HCT116 (cell line): ENCODE measurements at regions not wholly inside any gene's neighbourhood (a gene's known extent, or its start where the extent isn't known, plus 50 kb on each side); places are given as distances from the start of the nearest gene placed in this dataset.

Experiments
- ATAC-seq: fragments of 200-7000 bp; cut with Tn5 transposase; 2 replicates; pipeline ENCODE4 v1.9.1; 2020; ENCODE audit warnings: mild to moderate bottlenecking, moderate library complexity
- BruUV-seq: library from RNA; stranded (reverse); fragments of 400-500 nt; replicated peaks from 2 replicates; lab custom pipeline; 2021; lab: Mats Ljungman, UMichigan
- CTCF ChIA-PET: fragments of 300-600 bp; sonication (Branson Sonifier 250); formaldehyde crosslinking; loops from one replicate; lab custom pipeline; 2021; ENCODE audit warnings: antibody characterized with exemption; lab: Charles Lee
- POLR2A ChIA-PET: fragments of 300-600, 350-600 bp; sonication (Branson Sonifier 250); formaldehyde crosslinking; loops from one replicate; lab custom pipeline; 2021; ENCODE audit warnings: antibody characterized with exemption; lab: Charles Lee
- RAD21 ChIA-PET, 2 experiments: fragments of 300-600 bp; sonication (Branson Sonifier 250); formaldehyde crosslinking; loops; one replicate each; lab custom pipeline; 2023; ENCODE audit warnings: low total read pairs in 2 of 2; ENCODE audit not compliant: uncharacterized antibody in 2 of 2, unreplicated experiment in 2 of 2, low non-redundant PET in 1 of 2; lab: Charles Lee
- DNase-seq: peaks from one replicate; pipeline ENCODE4 v3.0.0-alpha.2; 2010; ENCODE audit warnings: low read depth, low spot score
- H2AFZ ChIP-seq: fragments of 200-600 bp; shearing (Covaris generic), sonication (generic); 2 replicates; pipeline ENCODE4 v1.6.1; 2017; ENCODE audit warnings: low read depth, mixed run types, mixed read lengths, antibody characterized with exemption, low read length; ENCODE audit not compliant: poor library complexity, severe bottlenecking
- H3K27ac ChIP-seq: 2 replicates; pipeline ENCODE4 v1.5.1; 2012; ENCODE audit warnings: low read depth, low read length
- H3K27me3 ChIP-seq: fragments of 200-600 bp; sonication (generic); 2 replicates; pipeline ENCODE4 v1.6.1; 2016; ENCODE audit warnings: mixed run types, low read length, mixed read lengths; ENCODE audit not compliant: insufficient read depth
- H3K36me3 ChIP-seq, 2 experiments: fragments of 200-500 bp in 1 of 2; fragments of 200-600 bp in 1 of 2; sonication (Bioruptor generic) in 1 of 2; sonication (generic) in 1 of 2; 2 replicates each; pipeline versions ENCODE4 v1.5.1 to v1.6.1; 2014 to 2016; ENCODE audit warnings: low read length in 2 of 2, inconsistent platforms in 1 of 2, mixed read lengths in 1 of 2, mixed run types in 1 of 2; ENCODE audit not compliant: insufficient read depth in 2 of 2, control insufficient read depth in 1 of 2
- H3K4me1 ChIP-seq, 2 experiments: fragments of 200-600 bp in 1 of 2; sonication (generic) in 1 of 2; 2 replicates each; pipeline versions ENCODE4 v1.5.1 to v1.6.1; 2012 to 2017; ENCODE audit warnings: low read length in 2 of 2, inconsistent platforms in 1 of 2, mild to moderate bottlenecking in 1 of 2, mixed read lengths in 1 of 2, mixed run types in 1 of 2, moderate library complexity in 1 of 2; ENCODE audit not compliant: insufficient read depth in 2 of 2, control insufficient read depth in 1 of 2
- H3K4me2 ChIP-seq: fragments of 200-600 bp; sonication (generic); 2 replicates; pipeline ENCODE4 v1.6.1; 2017; ENCODE audit warnings: mixed run types, low read length, mixed read lengths
- H3K4me3 ChIP-seq, 2 experiments: fragments of 200-600 bp in 1 of 2; sonication (generic) in 1 of 2; replicated peaks in 1 of 2; 2 replicates each; pipeline ENCODE4 v1.5.1; 2011 to 2016; ENCODE audit warnings: low read length in 2 of 2, control low read depth in 1 of 2, low read depth in 1 of 2, mild to moderate bottlenecking in 1 of 2, mixed read lengths in 1 of 2, mixed run types in 1 of 2
- H3K79me2 ChIP-seq: fragments of 200-600 bp; sonication (generic); 2 replicates; pipeline ENCODE4 v1.6.1; 2017; ENCODE audit warnings: mild to moderate bottlenecking, mixed run types, low read length, moderate library complexity, mixed read lengths; ENCODE audit not compliant: insufficient read depth
- H3K9ac ChIP-seq: fragments of 200-600 bp; sonication (generic); 2 replicates; pipeline ENCODE4 v1.6.1; 2016; ENCODE audit warnings: low read length, mixed read lengths
- H3K9me2 ChIP-seq: fragments of 200-600 bp; sonication (generic), shearing (Covaris generic); 2 replicates; pipeline ENCODE4 v1.6.1; 2017; ENCODE audit warnings: mixed run types, mild to moderate bottlenecking, moderate library complexity; ENCODE audit not compliant: insufficient read depth
- H3K9me3 ChIP-seq, 2 experiments: fragments of 200-500 bp in 1 of 2; fragments of 200-600 bp in 1 of 2; sonication (Bioruptor generic) in 1 of 2; sonication (generic) in 1 of 2; 2 replicates each; pipeline ENCODE4 v1.6.1; 2014 to 2017; ENCODE audit warnings: low read length in 2 of 2, mixed read lengths in 2 of 2, inconsistent platforms in 1 of 2, low read depth in 1 of 2, mild to moderate bottlenecking in 1 of 2, mixed run types in 1 of 2, moderate library complexity in 1 of 2; ENCODE audit not compliant: control insufficient read depth in 1 of 2, insufficient read depth in 1 of 2
- H4K20me1 ChIP-seq: fragments of 200-600 bp; sonication (generic), shearing (Covaris generic); 2 replicates; pipeline ENCODE4 v1.6.1; 2017; ENCODE audit warnings: mixed run types, mild to moderate bottlenecking, moderate library complexity; ENCODE audit not compliant: insufficient read depth
- EZH2phosphoT487 ChIP-seq: fragments of 200-600 bp; IDR thresholded peaks from 2 replicates; pipeline ENCODE4 v1.6.1; 2018; ENCODE audit warnings: antibody characterized with exemption, borderline replicate concordance
- FOSL1 ChIP-seq: IDR thresholded peaks from 2 replicates; pipeline ENCODE4 v1.6.1; 2012; ENCODE audit warnings: low read depth
- MAX ChIP-seq: IDR thresholded peaks from 2 replicates; pipeline ENCODE4 v1.6.1; 2012
- SP1 ChIP-seq: IDR thresholded peaks from 2 replicates; pipeline ENCODE4 v1.6.1; 2012; ENCODE audit warnings: low read depth
- TCF7L2 ChIP-seq: IDR thresholded peaks from 2 replicates; pipeline ENCODE4 v1.7.0; 2011; ENCODE audit warnings: borderline replicate concordance, inconsistent platforms; ENCODE audit not compliant: insufficient read depth, insufficient read length; ENCODE audit errors: extremely low read depth
- ZNF274 ChIP-seq: fragments of 200-500 bp; sonication (Bioruptor generic); IDR thresholded peaks from 2 replicates; pipeline ENCODE4 v1.6.1; 2014; ENCODE audit warnings: mild to moderate bottlenecking, low read depth, low read length, inconsistent platforms
- intact Hi-C: fragments of 100-400 bp; cut with micrococcal nuclease; formaldehyde crosslinking; loops from 2 replicates; pipeline ENCODE4 v1.10.0; 2022
- TF ChIP-seq, protein P1 (sequence below): IDR thresholded peaks from 2 replicates; pipeline ENCODE4 v1.6.1; 2011; ENCODE audit warnings: mild to moderate bottlenecking, low read length, moderate library complexity; ENCODE audit not compliant: insufficient replicate concordance; ENCODE audit errors: extremely low read depth

DNA sequence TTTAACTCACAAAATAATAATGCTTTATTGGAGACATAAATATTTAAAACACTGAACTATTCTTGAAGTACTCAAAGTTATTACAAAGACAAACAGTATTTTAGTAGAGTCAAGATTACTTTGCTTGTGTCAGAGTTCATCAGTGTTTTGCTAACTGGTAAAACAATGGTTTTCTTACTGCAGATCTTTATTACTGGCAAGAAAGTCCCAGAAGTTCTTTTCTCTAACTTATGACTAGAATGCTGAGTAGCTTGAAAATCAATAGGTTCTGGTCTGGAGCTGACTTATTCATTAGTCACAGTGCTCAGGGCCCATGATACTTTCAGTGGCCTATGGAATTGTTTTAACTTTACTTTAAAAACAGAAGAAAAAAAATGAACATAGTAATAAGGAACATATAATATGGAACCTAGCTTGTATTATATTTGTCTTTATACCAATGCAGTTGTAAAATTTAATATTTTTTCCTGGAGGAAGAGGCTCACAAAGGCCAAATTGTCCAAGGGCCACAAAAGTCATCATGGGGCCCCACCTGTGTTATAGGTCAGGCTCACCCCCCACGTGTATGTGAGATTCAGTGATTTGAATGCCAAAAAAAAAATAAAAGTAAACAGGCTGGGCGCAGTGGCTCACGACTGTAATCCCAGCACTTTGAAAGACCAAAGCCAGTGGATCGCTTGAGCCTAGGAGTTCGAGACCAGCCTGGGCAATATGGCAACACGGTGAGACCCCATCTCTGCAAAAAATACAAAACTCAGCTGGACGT lies 53.3 kb downstream of the PLEKHG1 start:
- ATAC-seq: no peak
- peak; percentile 46; the same call in 1 of the 2 replicates for TF ChIP-seq FOSL1
- TF ChIP-seq, protein P1, sequence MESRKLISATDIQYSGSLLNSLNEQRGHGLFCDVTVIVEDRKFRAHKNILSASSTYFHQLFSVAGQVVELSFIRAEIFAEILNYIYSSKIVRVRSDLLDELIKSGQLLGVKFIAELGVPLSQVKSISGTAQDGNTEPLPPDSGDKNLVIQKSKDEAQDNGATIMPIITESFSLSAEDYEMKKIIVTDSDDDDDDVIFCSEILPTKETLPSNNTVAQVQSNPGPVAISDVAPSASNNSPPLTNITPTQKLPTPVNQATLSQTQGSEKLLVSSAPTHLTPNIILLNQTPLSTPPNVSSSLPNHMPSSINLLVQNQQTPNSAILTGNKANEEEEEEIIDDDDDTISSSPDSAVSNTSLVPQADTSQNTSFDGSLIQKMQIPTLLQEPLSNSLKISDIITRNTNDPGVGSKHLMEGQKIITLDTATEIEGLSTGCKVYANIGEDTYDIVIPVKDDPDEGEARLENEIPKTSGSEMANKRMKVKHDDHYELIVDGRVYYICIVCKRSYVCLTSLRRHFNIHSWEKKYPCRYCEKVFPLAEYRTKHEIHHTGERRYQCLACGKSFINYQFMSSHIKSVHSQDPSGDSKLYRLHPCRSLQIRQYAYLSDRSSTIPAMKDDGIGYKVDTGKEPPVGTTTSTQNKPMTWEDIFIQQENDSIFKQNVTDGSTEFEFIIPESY: no peak
- no peak for TF ChIP-seq TCF7L2
- no peak for TF ChIP-seq EZH2phosphoT487
- no peak for TF ChIP-seq ZNF274
- no peak for TF ChIP-seq SP1
- TF ChIP-seq MAX: no peak
- TF ChIP-seq, all 23 proteins: peak for 1
- POLR2A ChIA-PET: no interaction called here
- no peak overlapping the region for H3K9ac ChIP-seq
- no peaks in the 10 kb centered on the region for H3K27me3 ChIP-seq
- intact Hi-C loops: no loop called here
- H3K36me3 ChIP-seq: no peaks in the 10 kb centered on the region
- TSS peak; percentile 35 for BruUV-seq
- H3K4me2 ChIP-seq: peak overlapping the region; percentile 3; the same call in 1 of the 2 replicates
- no peak overlapping the region for H2AFZ ChIP-seq
- RAD21 ChIA-PET: no interaction called here
- CTCF ChIA-PET: interaction anchor here (0.7 kb wide), 1 partner anchor 33 kb away, joined by 4 read pairs; no protein-coding TSS in a partner anchor
- H3K4me3 ChIP-seq: no peak overlapping the region
- no peaks in the 10 kb centered on the region for H3K9me3 ChIP-seq
- no peaks in the 10 kb centered on the region for H3K79me2 ChIP-seq
- no peaks in the 10 kb centered on the region for H3K9me2 ChIP-seq
- peaks cover 0 to 8% of the 10 kb centered on the region in 2 experiments; a peak in 1 of 4 replicates for H3K4me1 ChIP-seq
- no peak overlapping the region for H3K27ac ChIP-seq
- DNase-seq: no peak
- H4K20me1 ChIP-seq: no peaks in the 10 kb centered on the region
